Vagina (tissue), 2 donors: ENCODE measurements at regions not wholly inside any gene's neighbourhood (a gene's known extent, or its start where the extent isn't known, plus 50 kb on each side); places are given as distances from the start of the nearest gene placed in this dataset.

Source experiments
- DNase-seq, 2 donors: peaks; one replicate each; pipeline ENCODE4 v3.0.0-alpha.2; 2017; ENCODE audit errors: extremely low spot score in 2 of 2
- H3K27ac ChIP-seq: fragments of 200-600 bp; sonication (generic); one replicate; pipeline ENCODE4 v1.5.1; 2019
- H3K27me3 ChIP-seq: fragments of 200-600 bp; sonication (generic); one replicate; pipeline ENCODE4 v1.5.1; 2019
- H3K36me3 ChIP-seq, 2 donors: fragments of 200-600 bp; sonication (generic); one replicate each; pipeline ENCODE4 v1.5.1; 2017 to 2019
- H3K4me1 ChIP-seq: fragments of 200-600 bp; sonication (generic); one replicate; pipeline ENCODE4 v1.5.1; 2019
- H3K4me3 ChIP-seq, 2 donors: fragments of 200-600 bp; sonication (generic); 1 replicate in 1 of 2; 2 replicates in 1 of 2; pipeline ENCODE4 v1.5.1; 2016 to 2019
- H3K9me3 ChIP-seq: fragments of 200-600 bp; sonication (generic); one replicate; pipeline ENCODE4 v1.5.1; 2019
- POLR2A ChIP-seq, 2 donors: fragments of 450-650 bp; IDR thresholded peaks; one replicate each; pipeline ENCODE4 v1.6.1; 2017; ENCODE audit warnings: antibody characterized with exemption in 2 of 2, mild to moderate bottlenecking in 2 of 2, moderate library complexity in 2 of 2
- POLR2AphosphoS5 ChIP-seq, 2 donors: sonication (generic); formaldehyde crosslinking; IDR thresholded peaks; one replicate each; pipeline ENCODE4 v1.9.0; 2017; ENCODE audit warnings: antibody characterized with exemption in 2 of 2, mild to moderate bottlenecking in 2 of 2, low read depth in 1 of 2; ENCODE audit not compliant: insufficient read depth in 1 of 2
- intact Hi-C: fragments of 100-400 bp; cut with DNase I; formaldehyde crosslinking; loops from one replicate; pipeline ENCODE4 v1.15.1; 2023
- TF ChIP-seq, protein P1 (sequence below), 3 experiments: fragments of 450-650 bp in 2 of 3; fragments of 200-600 bp in 1 of 3; sonication (generic) in 1 of 3; IDR thresholded peaks; one replicate each; pipeline ENCODE4 v1.5.1; 2017 to 2019; ENCODE audit warnings: antibody characterized with exemption in 3 of 3, mild to moderate bottlenecking in 2 of 3, moderate library complexity in 2 of 3

DNA sequence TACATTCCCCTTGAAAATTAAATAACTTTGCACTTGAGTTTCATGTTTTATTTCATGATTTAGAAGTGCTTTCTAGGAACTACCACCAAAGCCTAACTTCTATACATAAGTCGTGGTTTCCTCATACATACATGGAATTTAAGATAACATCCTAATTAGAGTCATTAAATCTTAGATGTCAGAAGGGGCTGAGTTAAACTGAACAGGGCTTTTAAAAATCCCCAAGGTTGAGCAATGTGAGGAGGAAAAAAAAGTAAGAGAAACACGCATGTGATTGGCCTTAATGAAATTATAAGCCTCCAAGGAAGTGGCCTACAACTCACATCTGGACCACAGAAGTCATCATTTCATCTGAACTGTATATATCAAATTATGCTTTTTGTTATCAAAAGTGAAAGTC lies 303.1 kb upstream of the SEMA6D start:
- no peaks in the 10 kb centered on the region for H3K27me3 ChIP-seq
- H3K36me3 ChIP-seq = no peaks in the 10 kb centered on the region
- TF ChIP-seq POLR2AphosphoS5 (IDR thresholded peaks at IDR 0.05; ENCODE audit: insufficient read depth in 1 of 2, low read depth in 1 of 2) (no peak), POLR2A (IDR thresholded peaks at IDR 0.05) (no peak)
- TF ChIP-seq, protein P1, sequence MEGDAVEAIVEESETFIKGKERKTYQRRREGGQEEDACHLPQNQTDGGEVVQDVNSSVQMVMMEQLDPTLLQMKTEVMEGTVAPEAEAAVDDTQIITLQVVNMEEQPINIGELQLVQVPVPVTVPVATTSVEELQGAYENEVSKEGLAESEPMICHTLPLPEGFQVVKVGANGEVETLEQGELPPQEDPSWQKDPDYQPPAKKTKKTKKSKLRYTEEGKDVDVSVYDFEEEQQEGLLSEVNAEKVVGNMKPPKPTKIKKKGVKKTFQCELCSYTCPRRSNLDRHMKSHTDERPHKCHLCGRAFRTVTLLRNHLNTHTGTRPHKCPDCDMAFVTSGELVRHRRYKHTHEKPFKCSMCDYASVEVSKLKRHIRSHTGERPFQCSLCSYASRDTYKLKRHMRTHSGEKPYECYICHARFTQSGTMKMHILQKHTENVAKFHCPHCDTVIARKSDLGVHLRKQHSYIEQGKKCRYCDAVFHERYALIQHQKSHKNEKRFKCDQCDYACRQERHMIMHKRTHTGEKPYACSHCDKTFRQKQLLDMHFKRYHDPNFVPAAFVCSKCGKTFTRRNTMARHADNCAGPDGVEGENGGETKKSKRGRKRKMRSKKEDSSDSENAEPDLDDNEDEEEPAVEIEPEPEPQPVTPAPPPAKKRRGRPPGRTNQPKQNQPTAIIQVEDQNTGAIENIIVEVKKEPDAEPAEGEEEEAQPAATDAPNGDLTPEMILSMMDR (IDR thresholded peaks at IDR 0.05) = no peak
- DNase-seq = no peak
- H3K4me1 ChIP-seq = peaks cover 8% of the 10 kb centered on the region
- H3K4me3 ChIP-seq = no peak overlapping the region
- H3K27ac ChIP-seq = no peak overlapping the region
- intact Hi-C loops = no loop called here
- H3K9me3 ChIP-seq = no peaks in the 10 kb centered on the region

DNA sequence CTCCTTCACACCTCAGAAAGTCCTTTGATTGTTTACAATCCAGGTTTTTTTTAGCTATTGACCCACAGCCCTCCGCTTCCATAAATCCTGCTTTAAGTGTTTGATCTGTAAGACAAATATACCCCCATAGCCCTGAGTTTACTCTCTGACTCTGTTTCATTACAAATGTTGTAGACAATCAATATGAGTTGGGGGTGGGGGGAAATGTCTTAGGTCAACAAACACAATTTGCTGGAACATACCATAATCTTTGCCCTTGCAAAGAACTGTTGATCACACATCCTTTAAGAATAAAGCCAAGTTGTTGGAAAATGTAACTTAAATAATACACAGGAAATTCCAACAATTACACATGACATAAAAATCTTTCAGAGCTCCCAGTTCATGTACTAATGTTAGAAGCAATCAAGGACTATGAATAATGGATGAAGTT lies 301.8 kb upstream of the SEMA6D start:
- no peaks in the 10 kb centered on the region for H3K36me3 ChIP-seq
- no peaks in the 10 kb centered on the region for H3K27me3 ChIP-seq
- TF ChIP-seq, protein P1 (IDR thresholded peaks at IDR 0.05) = no peak
- TF ChIP-seq POLR2AphosphoS5 (IDR thresholded peaks at IDR 0.05; ENCODE audit: insufficient read depth in 1 of 2, low read depth in 1 of 2) (no peak), POLR2A (IDR thresholded peaks at IDR 0.05) (no peak)
- H3K4me3 ChIP-seq = no peak overlapping the region
- H3K27ac ChIP-seq = no peak overlapping the region
- intact Hi-C loops = no loop called here
- no peaks in the 10 kb centered on the region for H3K4me1 ChIP-seq
- DNase-seq = no peak
- no peaks in the 10 kb centered on the region for H3K9me3 ChIP-seq

- peaks cover 5% of the 10 kb centered on the region for H3K4me1 ChIP-seq
- intact Hi-C loops = no loop called here
- H3K9me3 ChIP-seq = no peaks in the 10 kb centered on the region
- DNase-seq = no peak
- no peak overlapping the region for H3K4me3 ChIP-seq
- no peaks in the 10 kb centered on the region for H3K36me3 ChIP-seq
- peak overlapping the region; percentile 8 for H3K27ac ChIP-seq
- H3K27me3 ChIP-seq = no peaks in the 10 kb centered on the region
- no peak for TF ChIP-seq POLR2A (IDR thresholded peaks at IDR 0.05)
- no peak for TF ChIP-seq POLR2AphosphoS5 (IDR thresholded peaks at IDR 0.05; ENCODE audit: insufficient read depth in 1 of 2, low read depth in 1 of 2)
- TF ChIP-seq, protein P1 (IDR thresholded peaks at IDR 0.05) = no peak
These were observed 294.2 kb upstream of the SEMA6D start for GRCh38 chr15:47422881-47423665.

DNA sequence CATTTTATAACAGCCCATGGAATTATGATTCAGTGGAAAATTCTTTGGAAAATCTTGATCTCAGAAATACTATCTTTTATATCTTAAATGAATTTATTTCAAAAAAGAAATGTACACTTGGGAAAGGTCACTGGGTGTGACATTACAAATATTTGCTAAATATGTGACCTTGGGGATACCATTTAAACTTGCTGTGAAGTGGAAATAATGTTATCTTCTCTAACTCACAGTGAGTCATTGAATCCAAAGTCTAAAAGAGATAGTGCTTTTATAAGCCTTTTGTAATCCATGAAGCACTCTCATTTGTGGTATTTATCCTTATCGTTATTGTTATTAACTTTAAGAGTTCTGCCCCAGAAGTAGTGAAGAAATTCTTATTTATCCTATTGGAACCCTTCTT lies 289.8 kb upstream of the SEMA6D start:
- no peaks in the 10 kb centered on the region for H3K36me3 ChIP-seq
- H3K9me3 ChIP-seq = no peaks in the 10 kb centered on the region
- peaks cover 4% of the 10 kb centered on the region for H3K4me1 ChIP-seq
- intact Hi-C loops = no loop called here
- H3K27me3 ChIP-seq = no peaks in the 10 kb centered on the region
- DNase-seq = no peak
- no peak overlapping the region for H3K4me3 ChIP-seq
- TF ChIP-seq, protein P1 (IDR thresholded peaks at IDR 0.05) = no peak
- no peak for TF ChIP-seq POLR2AphosphoS5 (IDR thresholded peaks at IDR 0.05; ENCODE audit: insufficient read depth in 1 of 2, low read depth in 1 of 2)
- TF ChIP-seq POLR2A (IDR thresholded peaks at IDR 0.05) = no peak
- H3K27ac ChIP-seq = no peak overlapping the region

DNA sequence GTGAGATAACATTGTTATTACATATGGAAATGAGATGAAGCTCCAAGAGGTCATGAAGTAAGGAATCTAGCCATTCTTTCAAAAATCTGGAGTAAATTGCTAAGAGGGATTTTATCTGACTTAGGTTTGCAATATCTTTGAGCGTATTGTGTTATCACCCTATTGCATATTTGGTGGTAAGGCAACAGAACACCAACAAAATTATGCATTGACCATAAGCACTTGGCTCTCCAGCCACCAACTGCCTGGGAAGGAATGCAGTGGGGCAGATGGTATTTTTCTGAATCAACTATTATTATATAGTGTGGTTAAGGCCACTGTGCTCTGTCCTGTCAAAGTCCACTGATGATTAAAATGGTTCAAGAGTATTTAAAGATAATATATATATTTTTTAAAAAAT lies 287.9 kb upstream of the SEMA6D start:
- no peaks in the 10 kb centered on the region for H3K4me1 ChIP-seq

More for the DNA sequence above, 287.9 kb upstream of the SEMA6D start:
- TF ChIP-seq POLR2A (IDR thresholded peaks at IDR 0.05) (no peak), POLR2AphosphoS5 (IDR thresholded peaks at IDR 0.05; ENCODE audit: insufficient read depth in 1 of 2, low read depth in 1 of 2) (no peak)
- TF ChIP-seq, protein P1 (IDR thresholded peaks at IDR 0.05) = no peak
- H3K27ac ChIP-seq = no peak overlapping the region
- intact Hi-C loops = no loop called here
- DNase-seq = no peak
- no peaks in the 10 kb centered on the region for H3K36me3 ChIP-seq
- H3K9me3 ChIP-seq = no peaks in the 10 kb centered on the region
- H3K4me3 ChIP-seq = no peak overlapping the region
- no peaks in the 10 kb centered on the region for H3K27me3 ChIP-seq
